ENCODE measurements at regions not wholly inside any gene's neighbourhood (a gene's known extent, or its start where the extent isn't known, plus 50 kb on each side); places are given as distances from the start of the nearest gene placed in this dataset.
A peak's percentile ranks its signal among the peaks of the same experiment; 100 is the strongest.

DNA sequence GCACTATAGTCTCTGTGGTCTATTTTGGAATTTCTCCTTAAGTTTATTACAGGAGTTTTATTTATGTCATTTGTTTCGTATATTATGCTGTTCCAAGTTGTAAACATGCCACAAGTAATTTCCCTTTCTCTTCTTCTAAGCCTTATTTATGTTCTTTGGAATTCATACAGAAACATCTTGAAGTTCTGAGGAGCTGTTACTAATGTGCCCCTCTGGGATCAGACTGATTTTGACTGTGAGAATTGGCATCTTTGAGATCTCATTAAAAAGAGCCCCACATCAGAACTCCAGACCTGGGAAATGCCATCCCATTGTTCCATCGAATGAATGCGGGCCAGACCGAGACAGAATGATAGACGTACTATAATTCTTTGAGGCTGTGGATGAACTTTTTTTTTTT lies 138.8 kb upstream of the CD180 start:
- no peak overlapping the region for H3K4me3 ChIP-seq (ENCODE audit: low read depth, low read length)
- DNase-seq (ENCODE audit: low read depth) = peak; percentile 40
- TF ChIP-seq CTCF (IDR thresholded peaks at IDR 0.05; ENCODE audit: insufficient read depth, low read depth, low read length) = no peak

DNA sequence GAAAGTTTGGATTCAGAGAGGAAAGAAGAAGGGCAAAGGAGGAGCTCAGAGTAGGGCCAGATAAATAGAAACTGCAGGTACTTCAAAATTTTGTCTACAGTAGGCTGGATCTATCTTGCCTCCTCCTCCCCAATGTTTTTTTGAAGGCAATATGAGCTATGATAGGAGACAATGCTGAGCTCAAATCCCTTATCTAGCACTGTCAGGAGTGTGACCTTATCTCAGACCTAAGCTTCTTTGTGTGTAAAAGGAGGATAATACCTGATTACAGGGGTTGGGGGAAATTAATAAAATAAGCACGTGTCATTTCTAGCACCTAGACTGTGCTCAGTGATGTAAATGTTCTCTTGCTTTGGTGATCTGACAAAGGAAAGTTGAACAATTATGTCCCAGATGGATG lies 137.8 kb upstream of the CD180 start:
- no peak overlapping the region for H3K4me3 ChIP-seq (ENCODE audit: low read depth, low read length)
- TF ChIP-seq CTCF (IDR thresholded peaks at IDR 0.05; ENCODE audit: insufficient read depth, low read depth, low read length) = no peak
- no peak for DNase-seq (ENCODE audit: low read depth)

- no peak overlapping the region for H3K4me3 ChIP-seq (ENCODE audit: low read depth, low read length)
- no peak for TF ChIP-seq CTCF (IDR thresholded peaks at IDR 0.05; ENCODE audit: insufficient read depth, low read depth, low read length)
- DNase-seq (ENCODE audit: low read depth) = no peak
Observed at GRCh38 chr5:67333171-67333570, 136.6 kb upstream of the CD180 start.

DNA sequence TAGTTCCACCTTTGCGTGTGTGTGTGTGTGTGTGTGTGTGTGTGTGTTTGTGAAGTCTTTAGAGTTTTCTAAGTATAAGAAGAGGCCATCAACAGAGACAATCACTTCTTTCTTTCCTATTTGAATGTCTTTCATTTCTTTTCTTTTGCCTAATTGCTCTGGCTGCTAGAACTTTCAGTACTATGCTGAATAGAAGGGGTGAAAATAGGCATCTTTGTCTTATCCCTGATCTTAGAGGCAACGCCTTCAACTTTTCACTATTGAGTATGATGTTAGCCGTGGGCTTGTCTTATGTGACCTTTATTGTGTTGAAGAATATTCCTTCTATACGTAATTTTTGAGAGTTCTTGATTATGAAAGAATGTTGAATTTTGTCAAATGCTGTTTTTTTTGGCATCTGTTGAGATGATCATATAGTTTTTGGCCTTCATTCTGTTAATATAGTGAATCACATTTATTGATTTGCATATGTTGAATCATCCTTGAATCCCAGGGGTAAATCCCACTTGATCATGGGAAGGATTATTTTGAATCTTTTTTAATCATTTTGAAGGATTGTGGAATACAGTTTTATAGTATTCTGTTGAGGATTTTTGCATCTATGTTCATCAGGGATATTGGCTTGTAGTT lies 134.8 kb upstream of the CD180 start:
- no peak overlapping the region for H3K4me3 ChIP-seq (ENCODE audit: low read depth, low read length)
- TF ChIP-seq CTCF (IDR thresholded peaks at IDR 0.05; ENCODE audit: insufficient read depth, low read depth, low read length) = no peak
- no peak for DNase-seq (ENCODE audit: low read depth)

- no peak for TF ChIP-seq CTCF (IDR thresholded peaks at IDR 0.05; ENCODE audit: insufficient read depth, low read depth, low read length)
- no peak for DNase-seq (ENCODE audit: low read depth)
- no peak overlapping the region for H3K4me3 ChIP-seq (ENCODE audit: low read depth, low read length)
Observed at GRCh38 chr5:67319935-67320725, 123.5 kb upstream of the CD180 start.

- no peak for TF ChIP-seq CTCF (IDR thresholded peaks at IDR 0.05; ENCODE audit: insufficient read depth, low read depth, low read length)
- H3K4me3 ChIP-seq (ENCODE audit: low read depth, low read length) = no peak overlapping the region
- DNase-seq (ENCODE audit: low read depth) = no peak
Observed at GRCh38 chr5:67318746-67319145, 122.1 kb upstream of the CD180 start.
